ENCODE measurements at regions not wholly inside any gene's neighbourhood (a gene's known extent, or its start where the extent isn't known, plus 50 kb on each side); places are given as distances from the start of the nearest gene placed in this dataset.

DNA sequence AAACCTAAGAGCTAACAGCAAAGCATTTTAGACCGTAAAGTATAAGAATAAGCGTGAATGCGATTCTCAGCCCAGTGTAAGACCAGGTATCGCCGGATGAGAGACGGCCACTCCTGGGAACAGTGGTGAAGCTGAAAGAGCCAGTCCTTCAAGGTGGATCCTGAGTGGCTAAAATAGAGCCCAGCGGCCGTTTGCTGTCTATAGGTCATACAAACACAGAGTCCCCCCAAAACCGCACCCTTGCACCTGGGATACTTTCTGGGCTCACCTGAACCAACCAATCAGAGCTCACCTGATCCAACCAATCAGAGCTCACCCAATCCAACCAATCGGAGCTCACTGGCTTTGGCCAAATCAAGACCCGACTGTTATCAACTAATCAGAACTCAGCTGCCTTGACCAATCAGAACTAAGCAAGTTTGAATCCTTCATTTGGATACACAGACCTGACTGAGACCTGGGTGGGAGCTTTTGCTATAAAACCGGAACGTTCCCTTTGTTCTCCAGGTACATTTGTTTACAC lies 248.2 kb downstream of the DLL1 start:
- TF ChIP-seq, protein P1, sequence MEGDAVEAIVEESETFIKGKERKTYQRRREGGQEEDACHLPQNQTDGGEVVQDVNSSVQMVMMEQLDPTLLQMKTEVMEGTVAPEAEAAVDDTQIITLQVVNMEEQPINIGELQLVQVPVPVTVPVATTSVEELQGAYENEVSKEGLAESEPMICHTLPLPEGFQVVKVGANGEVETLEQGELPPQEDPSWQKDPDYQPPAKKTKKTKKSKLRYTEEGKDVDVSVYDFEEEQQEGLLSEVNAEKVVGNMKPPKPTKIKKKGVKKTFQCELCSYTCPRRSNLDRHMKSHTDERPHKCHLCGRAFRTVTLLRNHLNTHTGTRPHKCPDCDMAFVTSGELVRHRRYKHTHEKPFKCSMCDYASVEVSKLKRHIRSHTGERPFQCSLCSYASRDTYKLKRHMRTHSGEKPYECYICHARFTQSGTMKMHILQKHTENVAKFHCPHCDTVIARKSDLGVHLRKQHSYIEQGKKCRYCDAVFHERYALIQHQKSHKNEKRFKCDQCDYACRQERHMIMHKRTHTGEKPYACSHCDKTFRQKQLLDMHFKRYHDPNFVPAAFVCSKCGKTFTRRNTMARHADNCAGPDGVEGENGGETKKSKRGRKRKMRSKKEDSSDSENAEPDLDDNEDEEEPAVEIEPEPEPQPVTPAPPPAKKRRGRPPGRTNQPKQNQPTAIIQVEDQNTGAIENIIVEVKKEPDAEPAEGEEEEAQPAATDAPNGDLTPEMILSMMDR (IDR thresholded peaks at IDR 0.05): no peak
- no peak for TF ChIP-seq EP300 (IDR thresholded peaks at IDR 0.05)
